NCI-H2081 (cell line): ENCODE measurements at regions not wholly inside any gene's neighbourhood (a gene's known extent, or its start where the extent isn't known, plus 50 kb on each side); places are given as distances from the start of the nearest gene placed in this dataset.

ENCODE experiments used
- DNase-seq, 2 experiments: peaks; one replicate each; lab custom pipeline; 2025; lab: John Stamatoyannopoulos, UW

DNA sequence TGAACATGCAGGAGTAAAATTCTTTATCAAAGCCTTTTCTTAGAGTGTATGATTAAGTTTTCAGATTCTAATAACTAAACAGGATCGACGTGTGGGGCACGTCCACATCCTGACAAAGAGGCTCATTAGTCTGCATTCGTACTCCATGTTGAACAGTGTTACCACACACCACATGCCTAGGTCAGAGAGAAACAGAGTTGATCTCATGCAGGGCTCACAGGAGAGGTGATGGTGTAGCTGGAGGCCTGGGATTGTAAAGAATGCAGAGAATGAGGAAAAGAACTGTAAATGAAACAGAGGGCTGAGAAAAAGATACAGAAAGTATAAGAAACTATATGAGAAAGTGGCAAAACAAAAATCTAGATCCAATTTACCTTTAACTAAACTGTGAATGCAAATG lies 632.5 kb downstream of the BCL11A start:
- no peak for DNase-seq

DNA sequence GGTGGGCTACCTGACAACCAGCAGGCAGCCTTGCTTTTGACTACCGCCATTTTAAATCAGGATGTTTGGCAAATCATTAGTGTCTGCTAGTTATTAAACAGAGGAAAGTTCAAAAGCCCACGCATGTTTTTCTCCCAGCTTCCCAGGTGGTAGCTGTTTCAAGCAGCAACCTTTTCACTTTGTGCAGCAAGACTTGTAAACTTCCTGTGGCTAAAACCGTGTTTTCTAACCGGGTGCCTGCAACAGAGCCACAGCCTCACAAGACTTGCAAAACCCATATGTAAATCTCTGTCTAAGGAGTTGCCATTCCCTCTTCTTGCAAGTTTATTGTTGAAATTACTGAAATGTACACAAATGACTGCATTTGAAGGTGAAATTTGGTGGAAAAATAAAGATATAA lies 633.1 kb downstream of the BCL11A start:
- DNase-seq = no peak

DNA sequence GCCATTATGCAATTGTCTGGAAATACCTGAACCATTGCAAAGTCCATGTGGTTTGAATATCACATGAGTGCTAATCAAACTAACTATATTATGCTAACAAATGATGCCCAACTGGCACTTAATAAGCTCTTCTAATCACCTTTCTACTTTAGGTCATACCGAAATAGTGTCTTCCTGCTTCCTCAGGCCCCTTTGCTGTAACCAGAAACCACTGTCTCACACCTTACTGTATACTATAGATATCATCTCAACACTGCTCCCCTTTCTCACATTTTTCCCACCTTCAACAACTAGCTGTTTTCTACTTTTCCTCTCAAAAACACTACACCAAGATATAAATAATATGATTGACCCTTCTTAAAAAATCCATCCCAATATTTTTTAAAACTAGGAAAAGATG lies 633.9 kb downstream of the BCL11A start:
- no peak for DNase-seq

DNA sequence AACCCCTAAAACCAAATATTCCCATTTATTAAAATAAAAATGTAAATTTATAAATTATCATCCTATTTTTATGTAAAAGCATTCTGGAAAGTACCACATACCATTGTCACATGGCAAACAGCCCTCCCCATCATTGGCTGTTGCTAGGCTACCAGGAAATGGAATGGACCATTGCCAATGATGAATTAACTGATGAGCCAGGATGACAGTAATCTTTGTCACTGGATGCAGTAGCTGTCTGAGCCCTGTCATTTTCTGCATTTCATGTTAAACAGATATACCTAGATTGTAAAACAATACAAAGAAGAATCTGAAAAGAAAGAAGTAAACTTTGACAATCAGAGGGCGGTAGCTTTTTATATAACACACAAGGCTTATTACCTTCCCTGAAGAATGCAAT lies 641.4 kb downstream of the BCL11A start:
- DNase-seq = no peak

DNA sequence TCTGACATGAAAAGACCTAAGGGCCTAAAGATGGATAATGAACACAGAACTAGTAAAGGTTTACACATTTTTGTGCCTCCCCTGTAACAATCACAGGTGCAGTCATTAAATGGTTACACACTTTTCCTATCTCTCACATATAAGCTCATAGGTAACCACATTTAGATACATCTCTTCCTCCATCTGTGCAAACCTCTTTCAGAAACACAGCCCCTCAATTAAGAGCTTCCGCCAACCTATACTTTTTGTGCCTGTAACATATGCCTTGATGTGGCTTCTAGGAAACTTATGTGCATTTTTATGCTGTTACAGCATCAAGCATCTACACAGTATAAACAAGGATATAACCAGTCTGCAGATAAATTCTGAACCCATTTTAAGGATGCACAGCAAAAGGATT lies 643.3 kb downstream of the BCL11A start:
- no peak for DNase-seq

DNA sequence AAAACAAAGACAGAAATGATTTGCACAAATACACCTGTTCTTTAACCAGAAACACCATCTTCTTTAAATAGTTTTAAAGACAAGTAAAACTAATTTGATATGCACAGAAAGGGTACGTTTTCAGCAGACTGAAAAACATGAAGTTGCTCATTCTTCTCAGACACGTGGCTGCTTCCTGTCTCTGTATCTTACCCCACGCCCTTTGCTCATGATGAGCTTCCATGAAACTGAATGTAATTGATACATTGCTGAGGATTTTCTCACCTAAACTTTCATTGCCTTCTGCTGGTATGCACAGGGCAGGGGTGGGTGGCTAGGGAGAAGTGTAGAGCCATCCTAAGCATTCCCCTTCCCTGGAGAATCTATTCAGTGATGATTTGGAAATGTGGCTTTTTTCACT lies 644.3 kb downstream of the BCL11A start:
- no peak for DNase-seq

DNA sequence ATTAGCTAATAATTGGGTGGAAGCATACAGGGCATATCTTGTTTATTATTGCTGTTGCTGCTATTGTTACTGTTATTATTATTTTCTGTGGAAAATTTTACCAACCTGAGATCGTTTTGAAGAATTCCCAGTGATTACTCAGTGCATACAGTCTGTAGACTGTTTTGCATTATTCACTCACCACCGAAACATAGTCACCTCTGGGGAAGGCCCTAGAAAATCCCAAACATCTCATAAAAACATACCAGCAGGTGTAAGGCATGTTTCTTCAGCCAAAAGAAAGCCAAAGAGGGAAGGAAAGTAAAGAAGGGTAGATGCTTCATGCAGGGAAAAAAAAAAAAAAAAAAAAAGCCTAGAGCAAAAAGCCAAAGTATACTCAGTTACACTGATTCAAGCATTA lies 647.7 kb downstream of the BCL11A start:
- no peak for DNase-seq

DNA sequence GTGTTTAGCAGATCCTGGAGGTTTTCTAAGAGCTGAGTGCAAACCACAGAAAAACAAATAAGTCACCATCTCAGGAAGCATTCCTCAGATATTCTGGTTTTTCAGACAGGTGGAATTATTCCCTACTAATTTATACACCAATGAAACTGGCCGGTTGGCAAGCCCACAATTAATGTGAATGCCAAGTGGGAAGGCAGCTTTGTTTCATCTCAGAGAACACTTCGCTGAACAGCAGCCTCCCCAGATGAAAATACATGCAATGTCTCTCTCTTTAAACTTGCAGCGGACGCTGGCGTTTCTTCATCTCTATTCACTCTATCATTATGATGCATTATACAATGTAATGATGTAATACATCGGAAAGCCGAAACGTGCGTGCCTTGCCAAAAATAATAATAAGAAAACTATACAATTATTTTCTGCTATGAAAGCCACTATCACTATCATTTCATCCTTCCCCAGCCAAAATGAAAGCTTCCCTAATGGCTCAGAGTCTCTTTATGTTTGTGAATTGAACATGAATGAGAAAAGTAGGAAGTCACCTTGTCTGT lies 649.4 kb downstream of the BCL11A start:
- peak; percentile 23 to 61 for DNase-seq

DNA sequence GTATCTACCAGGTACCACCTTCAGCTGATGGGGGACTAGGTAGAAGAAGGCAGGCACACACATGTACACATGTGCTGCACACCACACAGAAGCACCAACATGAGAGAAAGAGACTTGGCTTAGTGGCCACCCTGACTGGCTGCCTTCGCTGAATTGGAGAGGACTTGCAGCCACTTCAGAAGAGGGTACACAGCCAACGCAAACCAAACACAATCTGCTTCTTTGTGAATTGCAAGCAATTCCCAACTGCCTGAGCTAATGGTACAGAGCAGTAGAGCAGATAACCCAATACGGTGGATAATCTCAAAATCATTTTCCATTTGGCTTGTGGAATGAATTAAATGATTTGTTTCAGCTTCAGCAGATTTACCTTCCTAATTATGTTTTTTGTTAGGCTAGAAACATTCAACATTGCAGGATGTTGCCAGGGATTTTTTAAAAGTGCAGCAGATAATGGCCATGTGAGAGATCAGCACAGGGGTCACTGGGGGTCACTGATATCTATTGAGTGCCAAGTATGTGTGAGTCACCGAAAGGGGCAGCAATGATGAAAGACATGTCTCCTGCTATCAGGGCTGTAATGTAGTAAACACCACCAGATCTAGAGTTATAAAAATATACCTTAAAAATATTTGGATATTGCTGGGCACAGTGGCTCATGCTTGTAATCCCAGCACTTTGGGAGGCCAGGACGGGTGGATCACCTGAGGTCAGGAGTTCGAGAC lies 652.6 kb downstream of the BCL11A start:
- no peak for DNase-seq

DNA sequence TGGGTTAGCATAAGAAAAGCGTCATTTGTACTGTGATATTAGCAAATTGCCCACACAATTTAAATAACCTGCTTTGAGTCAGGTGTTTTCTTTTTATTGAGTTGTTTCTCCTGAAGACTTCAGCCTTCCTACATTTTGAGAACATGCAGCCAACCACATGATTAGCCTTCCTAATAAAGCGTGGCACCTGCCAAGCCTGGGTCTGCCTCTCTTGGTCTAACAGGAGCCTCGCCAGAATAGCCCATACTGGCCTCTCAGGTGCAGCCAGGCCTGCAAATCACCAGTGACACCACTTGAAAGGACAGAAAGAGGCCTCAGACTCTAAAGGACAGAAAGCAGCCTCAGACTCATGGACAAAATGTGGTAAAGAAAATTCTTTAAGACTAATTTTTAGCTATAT lies 653.8 kb downstream of the BCL11A start:
- no peak for DNase-seq

DNA sequence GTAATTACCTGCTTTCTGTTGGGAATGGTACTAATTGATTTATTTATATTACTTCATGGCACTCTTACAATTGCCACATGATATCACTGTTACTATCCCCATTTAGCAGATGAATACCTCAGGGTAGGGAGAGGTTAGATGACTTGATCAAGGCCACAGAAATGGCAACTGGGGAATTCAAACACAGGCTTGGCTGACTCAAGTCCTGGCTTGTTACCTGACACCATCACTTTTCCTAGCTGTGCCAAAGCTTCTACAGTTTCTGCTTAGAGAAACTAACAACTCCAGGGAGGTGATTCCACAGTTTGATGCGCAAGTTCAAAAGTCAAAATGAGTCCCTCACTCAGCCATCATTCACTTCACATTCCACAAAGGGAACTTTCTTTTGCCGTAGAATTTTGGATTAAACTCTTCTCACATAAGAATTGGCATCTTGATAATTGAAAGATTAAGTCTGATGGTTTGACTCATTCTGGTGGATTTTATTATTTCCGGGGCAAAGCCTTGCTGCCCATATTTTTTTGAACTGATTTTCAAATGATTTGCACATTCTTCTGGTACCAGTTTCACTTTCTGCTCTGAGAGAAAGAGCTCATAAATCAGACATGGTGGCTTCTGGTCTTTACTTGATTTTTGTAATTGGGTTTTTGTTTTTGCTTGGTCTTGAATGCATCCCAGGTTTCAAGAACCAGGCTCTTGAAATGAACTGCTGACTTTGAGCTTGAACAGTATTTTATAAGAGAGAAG lies 656.8 kb downstream of the BCL11A start:
- peak in 1 of 2 experiments; percentile 14 for DNase-seq

DNA sequence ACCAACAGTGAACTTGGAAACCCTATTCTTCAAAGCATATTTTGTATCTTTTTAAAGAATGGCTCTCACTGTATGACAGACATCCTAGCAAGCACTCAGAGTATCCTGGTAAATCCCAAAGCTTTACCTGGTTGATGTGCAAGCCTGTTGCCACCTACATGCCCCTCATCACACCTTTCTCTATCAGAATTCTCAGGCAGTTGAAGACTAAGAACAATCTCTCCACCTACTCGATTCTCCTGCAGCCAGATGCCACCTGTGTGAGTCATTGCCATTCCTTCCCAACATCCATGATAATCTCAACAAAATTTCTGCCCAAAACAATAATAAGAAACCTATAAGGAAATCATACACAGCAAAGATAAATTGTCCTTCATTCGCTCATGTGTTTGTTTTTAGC lies 659.8 kb downstream of the BCL11A start:
- DNase-seq = no peak

DNA sequence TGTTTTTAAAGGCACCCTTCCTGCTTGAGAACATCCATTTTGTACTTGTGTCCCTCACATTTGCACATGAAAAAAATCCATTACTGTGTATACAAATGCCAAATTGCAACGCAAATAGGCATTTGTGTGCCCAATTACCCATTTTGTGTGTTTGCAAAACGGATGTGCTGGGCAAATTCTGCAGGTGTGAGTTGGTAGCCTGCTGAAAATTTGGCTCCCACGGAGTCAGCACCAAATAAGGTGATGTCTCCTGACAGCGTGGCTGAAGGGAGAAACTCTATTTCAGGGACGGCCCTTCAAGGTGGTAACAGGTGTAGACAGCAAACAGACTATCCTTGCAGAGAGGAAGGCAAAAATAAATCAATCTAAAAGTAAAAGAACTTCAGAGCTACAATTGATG lies 661.1 kb downstream of the BCL11A start:
- peak; percentile 93 to 99 for DNase-seq

DNA sequence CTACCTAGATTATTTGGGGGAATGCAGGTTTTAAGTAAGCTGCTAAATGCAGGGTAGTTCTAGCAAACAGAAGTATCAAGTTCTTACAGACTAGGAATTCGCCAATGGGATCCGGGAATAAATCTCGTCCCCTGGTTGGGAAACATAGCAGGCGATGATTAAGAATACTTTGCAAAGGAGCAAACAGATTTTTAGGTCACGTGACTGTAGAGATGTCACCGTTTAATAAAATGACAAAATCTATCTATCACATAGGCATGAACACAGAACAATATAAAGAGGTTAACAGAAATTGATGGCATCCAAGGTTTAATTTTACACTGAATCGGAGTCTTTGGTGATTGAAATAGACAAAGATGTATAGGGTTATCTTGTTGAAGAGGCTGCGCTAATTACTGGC lies 664.1 kb downstream of the BCL11A start:
- DNase-seq = no peak

DNA sequence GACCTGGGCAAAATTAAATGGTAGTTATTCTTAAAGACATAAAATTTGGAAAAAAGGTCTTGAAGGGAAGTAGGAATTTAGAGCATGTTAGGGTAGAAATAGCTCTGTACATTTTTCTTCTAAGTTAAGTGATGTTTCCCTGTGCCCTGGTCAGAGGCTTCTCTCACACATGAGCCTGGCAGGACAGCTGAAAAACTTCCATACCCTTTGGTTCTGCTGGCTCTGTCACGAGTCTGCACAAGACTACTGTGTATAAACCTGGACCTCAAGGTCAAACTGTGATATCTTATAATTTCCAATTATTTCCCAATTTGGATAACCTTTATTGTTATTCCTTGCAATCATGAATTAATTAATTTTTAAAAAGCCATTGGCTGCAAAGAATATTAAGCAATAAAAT lies 664.7 kb downstream of the BCL11A start:
- no peak for DNase-seq

DNA sequence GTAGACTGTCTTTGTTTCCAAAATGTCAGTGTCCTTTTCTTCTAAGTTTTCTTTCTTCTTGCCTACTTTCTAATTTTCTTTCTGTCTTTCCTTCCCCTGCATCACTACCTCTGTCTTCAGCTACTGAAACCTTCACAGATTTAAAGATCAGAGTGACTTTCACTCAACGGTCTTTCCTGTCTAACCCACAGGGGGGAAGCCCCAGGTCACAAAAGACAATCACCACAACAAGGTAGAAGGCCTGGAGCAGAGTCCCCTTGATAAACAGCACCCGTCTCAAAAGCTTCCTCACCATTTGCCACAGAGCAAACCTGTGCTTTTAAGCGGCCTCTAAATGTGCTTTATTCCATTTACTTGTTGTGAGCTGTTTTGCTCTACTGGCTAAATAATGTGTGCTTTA lies 665.4 kb downstream of the BCL11A start:
- DNase-seq = peak; percentile 28 to 77

DNA sequence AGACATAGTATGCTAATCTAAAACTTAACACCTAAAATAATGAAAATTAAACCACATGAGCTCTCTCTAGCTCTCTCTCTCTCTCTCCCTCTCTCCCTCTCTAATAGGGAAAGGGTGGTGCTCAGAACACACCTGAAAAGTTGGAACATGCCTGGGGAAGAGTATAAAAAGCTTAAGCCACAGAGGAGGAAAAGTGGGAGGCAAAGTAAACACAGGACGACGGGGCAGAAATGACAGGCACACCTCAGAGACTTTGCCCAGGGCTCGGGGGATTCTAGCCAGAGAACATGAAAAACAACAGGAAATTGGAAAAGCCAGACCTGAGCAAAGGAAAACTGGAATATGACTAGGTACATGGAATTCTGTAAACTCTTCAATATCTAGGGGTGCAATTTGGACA lies 666.1 kb downstream of the BCL11A start:
- DNase-seq = peak in 1 of 2 experiments; percentile 38

DNA sequence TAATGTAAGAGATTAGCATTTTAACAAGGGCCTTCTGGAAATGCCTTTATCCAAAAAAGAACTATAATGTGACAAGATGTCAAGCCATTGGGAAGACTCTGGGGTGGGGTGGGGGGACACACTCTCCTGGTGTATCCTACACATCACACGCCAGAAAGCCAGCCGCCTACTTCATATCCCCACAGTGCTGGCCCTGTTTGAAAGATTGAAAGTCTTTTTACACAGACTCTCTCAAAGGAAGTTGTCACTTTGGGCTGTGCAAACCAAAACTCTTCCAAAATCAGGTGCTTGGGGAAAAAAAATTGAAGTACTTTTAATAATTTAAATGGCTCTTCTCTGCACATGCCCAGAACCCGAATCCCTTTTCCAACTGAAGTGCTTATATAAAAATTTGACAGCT lies 666.7 kb downstream of the BCL11A start:
- DNase-seq = no peak

DNA sequence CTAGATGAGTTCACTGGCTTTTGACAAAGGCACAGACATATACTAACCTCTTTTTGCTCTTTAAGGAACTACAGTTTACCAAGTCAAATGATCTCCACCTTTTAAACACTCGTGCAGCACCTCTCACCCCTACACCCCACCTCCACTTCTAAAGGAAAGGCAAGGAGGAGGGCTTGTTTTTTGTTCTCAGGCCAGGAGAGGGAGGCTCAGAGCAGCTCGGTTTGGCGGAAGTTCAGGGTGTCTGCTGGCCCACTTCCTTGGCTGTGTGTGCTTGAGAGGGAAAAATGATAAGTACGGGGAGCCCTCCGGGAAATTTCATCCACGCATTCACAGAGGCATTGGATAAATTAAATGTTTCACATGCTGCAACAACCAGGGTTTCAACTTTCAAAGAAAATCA lies 667.9 kb downstream of the BCL11A start:
- DNase-seq = no peak

DNA sequence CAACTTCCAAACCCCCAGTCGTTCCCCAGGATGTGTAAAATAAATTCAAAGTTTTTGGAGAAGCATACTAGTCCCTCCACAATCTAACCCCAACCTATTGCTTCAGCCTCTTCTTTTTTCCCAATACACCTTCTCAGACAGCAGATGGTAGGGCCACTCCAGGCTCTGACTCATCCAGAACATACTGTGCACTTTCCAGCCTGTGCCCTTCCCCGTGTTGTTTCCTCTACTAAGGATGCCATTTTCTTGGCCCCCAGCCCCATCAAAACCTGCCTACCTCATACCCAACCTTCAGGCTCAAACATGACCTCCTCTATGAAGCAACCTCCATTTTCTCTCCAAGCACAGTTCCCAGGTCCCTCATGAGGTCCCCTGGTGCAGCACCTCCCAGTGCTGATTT lies 669.3 kb downstream of the BCL11A start:
- DNase-seq = no peak

DNA sequence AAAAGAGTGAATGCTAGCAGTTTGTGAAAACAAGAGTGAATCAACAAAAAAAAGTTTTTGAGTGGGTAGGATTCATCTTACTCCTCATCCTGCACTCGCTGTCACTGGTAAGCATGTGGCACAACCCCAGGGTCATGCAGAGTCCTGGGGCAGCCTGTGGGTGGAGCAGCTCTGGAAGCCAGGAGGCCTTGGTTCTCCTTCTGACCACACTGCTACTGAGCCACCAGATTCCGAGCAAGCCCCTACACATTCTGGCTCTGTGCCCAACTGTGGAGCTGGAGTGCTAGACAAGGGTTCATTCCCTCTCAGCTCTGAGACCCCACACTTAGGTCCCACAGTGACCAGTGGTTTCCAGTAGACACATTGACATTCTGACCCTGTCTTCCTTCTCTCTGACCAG lies 670.6 kb downstream of the BCL11A start:
- DNase-seq = no peak

DNA sequence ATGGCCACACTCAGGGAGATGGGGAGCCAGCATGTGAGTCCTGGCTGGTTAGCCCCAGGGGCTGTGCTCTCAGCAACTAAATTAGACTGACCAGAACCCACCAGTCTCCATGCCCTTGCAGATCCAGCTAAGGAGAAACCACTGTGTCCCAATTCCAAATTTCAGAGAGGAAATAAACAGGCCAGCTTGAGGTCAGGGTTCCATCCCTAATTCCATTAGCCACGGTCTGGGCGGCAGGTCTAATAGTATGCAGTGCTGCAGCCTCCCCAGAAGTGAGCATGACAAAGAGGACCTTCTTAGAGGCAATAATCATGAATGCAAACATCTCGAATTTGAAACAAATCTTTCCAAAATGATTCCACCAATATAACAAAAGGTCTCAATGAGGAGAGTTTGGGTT lies 671.2 kb downstream of the BCL11A start:
- no peak for DNase-seq

DNA sequence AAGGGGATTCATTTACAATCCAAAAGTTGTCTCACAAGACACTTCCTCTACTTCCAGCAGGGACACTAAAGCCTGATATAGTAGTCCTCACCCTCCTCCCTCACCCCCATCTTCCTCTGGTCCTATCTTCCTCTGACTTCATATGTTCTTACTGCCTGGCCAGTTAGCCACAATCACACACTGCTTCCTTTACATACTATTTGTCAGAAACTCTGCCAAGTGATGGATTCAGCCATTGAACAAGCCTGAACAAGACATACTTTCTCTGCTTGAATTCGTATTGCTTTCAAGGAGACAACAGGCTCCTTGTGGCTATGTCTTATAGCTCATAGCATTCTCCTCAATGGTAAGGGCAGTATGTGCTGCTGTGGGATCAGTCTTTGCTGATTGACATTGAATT lies 672.2 kb downstream of the BCL11A start:
- DNase-seq = no peak
